Stimulated activated naive B cell treated with anti-CD40 and anti-IgM and Interleukin-4, amounts not matched to agents 10 μg/mL and 1 μg/mL and 100 μg/mL, for 72 hours (primary cell): ENCODE measurements at regions not wholly inside any gene's neighbourhood (a gene's known extent, or its start where the extent isn't known, plus 50 kb on each side); places are given as distances from the start of the nearest gene placed in this dataset.

Experiments used
- ATAC-seq, 2 donors: fragments of 150-1000 bp; cut with Tn5 transposase; replicated peaks; 2 replicates each; pipeline ENCODE4 v1.10.0; 2021; ENCODE audit warnings: moderate library complexity in 1 of 2
- DNase-seq: peaks from one replicate; pipeline ENCODE4 v3.0.0; 2021
- H3K27ac Mint-ChIP-seq: one replicate; pipeline ENCODE4 v1.8.0; 2022; ENCODE audit warnings: mild to moderate bottlenecking, mixed read lengths
- H3K27me3 Mint-ChIP-seq, 2 donors: one replicate each; pipeline ENCODE4 v1.8.0; 2022; ENCODE audit warnings: mixed read lengths in 2 of 2
- H3K36me3 Mint-ChIP-seq, 2 donors: one replicate each; pipeline ENCODE4 v1.8.0; 2022; ENCODE audit warnings: mixed read lengths in 2 of 2, mild to moderate bottlenecking in 1 of 2
- H3K4me1 Mint-ChIP-seq, 2 donors: one replicate each; pipeline ENCODE4 v1.8.0; 2022; ENCODE audit warnings: mixed read lengths in 2 of 2, mild to moderate bottlenecking in 1 of 2
- H3K4me3 Mint-ChIP-seq, 2 donors: one replicate each; pipeline ENCODE4 v1.8.0; 2022; ENCODE audit warnings: mild to moderate bottlenecking in 2 of 2, mixed read lengths in 2 of 2, moderate library complexity in 1 of 2
- H3K9me3 Mint-ChIP-seq, 2 donors: one replicate each; pipeline ENCODE4 v1.8.0; 2022; ENCODE audit warnings: mixed read lengths in 2 of 2, mild to moderate bottlenecking in 1 of 2

- H3K27ac Mint-ChIP-seq, result no peak overlapping the region
- DNase-seq (no peak), ATAC-seq (no peak)
- peaks cover 16 to 22% of the 10 kb centered on the region in 2 donors for H3K27me3 Mint-ChIP-seq
- H3K9me3 Mint-ChIP-seq, result peaks cover 0 to 1% of the 10 kb centered on the region in 2 donors
- H3K4me1 Mint-ChIP-seq, result no peaks in the 10 kb centered on the region
- no peak overlapping the region for H3K4me3 Mint-ChIP-seq
- H3K36me3 Mint-ChIP-seq, result no peaks in the 10 kb centered on the region
Observed at GRCh38 chr1:194215448-194215847, 1029.0 kb upstream of the B3GALT2 start.

- no peaks in the 10 kb centered on the region for H3K4me1 Mint-ChIP-seq
- ATAC-seq (no peak), DNase-seq (no peak)
- no peaks in the 10 kb centered on the region for H3K36me3 Mint-ChIP-seq
- H3K27ac Mint-ChIP-seq, result no peak overlapping the region
- H3K4me3 Mint-ChIP-seq, result no peak overlapping the region
- H3K9me3 Mint-ChIP-seq, result peaks cover 0 to 1% of the 10 kb centered on the region in 2 donors
- peaks cover 12 to 16% of the 10 kb centered on the region in 2 donors for H3K27me3 Mint-ChIP-seq
Observed at GRCh38 chr1:194214735-194215134, 1028.3 kb upstream of the B3GALT2 start.

- no peak for ATAC-seq
- Mint-ChIP-seq H3K27me3 (peaks cover 11 to 25% of the 10 kb centered on the region in 2 donors), H3K36me3 (no peaks in the 10 kb centered on the region), H3K9me3 (peaks cover 0 to 4% of the 10 kb centered on the region in 2 donors), H3K4me3 (no peak overlapping the region), H3K27ac (no peak overlapping the region), H3K4me1 (no peaks in the 10 kb centered on the region)
- DNase-seq, result no peak
Observed at GRCh38 chr1:194209920-194210319, 1023.5 kb upstream of the B3GALT2 start.

- no peak for ATAC-seq
- no peak overlapping the region for H3K27ac Mint-ChIP-seq
- no peak for DNase-seq
- no peaks in the 10 kb centered on the region for H3K4me1 Mint-ChIP-seq
- H3K9me3 Mint-ChIP-seq, result peaks cover 0 to 4% of the 10 kb centered on the region in 2 donors
- no peaks in the 10 kb centered on the region for H3K36me3 Mint-ChIP-seq
- H3K27me3 Mint-ChIP-seq, result peaks cover 5 to 18% of the 10 kb centered on the region in 2 donors
- H3K4me3 Mint-ChIP-seq, result no peak overlapping the region
Observed at GRCh38 chr1:194208674-194209073, 1022.3 kb upstream of the B3GALT2 start.

GRCh38 chr1:194196562-194196961 lies 1010.1 kb upstream of the B3GALT2 start:
- no peaks in the 10 kb centered on the region for H3K4me1 Mint-ChIP-seq
- no peaks in the 10 kb centered on the region for H3K27me3 Mint-ChIP-seq
- no peak overlapping the region for H3K27ac Mint-ChIP-seq
- DNase-seq (no peak), ATAC-seq (no peak)
- H3K36me3 Mint-ChIP-seq, result no peaks in the 10 kb centered on the region
- no peak overlapping the region for H3K4me3 Mint-ChIP-seq
- H3K9me3 Mint-ChIP-seq, result peaks cover 3 to 5% of the 10 kb centered on the region in 2 donors

- Mint-ChIP-seq H3K36me3 (no peaks in the 10 kb centered on the region), H3K27me3 (peaks cover 0 to 4% of the 10 kb centered on the region in 2 donors), H3K4me1 (no peaks in the 10 kb centered on the region), H3K27ac (no peak overlapping the region), H3K4me3 (no peak overlapping the region), H3K9me3 (peaks cover 3 to 5% of the 10 kb centered on the region in 2 donors)
- no peak for DNase-seq
- no peak for ATAC-seq
Observed at GRCh38 chr1:194194724-194195123, 1008.3 kb upstream of the B3GALT2 start.

- H3K4me3 Mint-ChIP-seq, result no peak overlapping the region
- H3K27ac Mint-ChIP-seq, result no peak overlapping the region
- H3K36me3 Mint-ChIP-seq, result no peaks in the 10 kb centered on the region
- no peaks in the 10 kb centered on the region for H3K4me1 Mint-ChIP-seq
- peaks cover 0 to 12% of the 10 kb centered on the region in 2 donors for H3K27me3 Mint-ChIP-seq
- DNase-seq, result no peak
- H3K9me3 Mint-ChIP-seq, result peaks cover 0 to 3% of the 10 kb centered on the region in 2 donors
- ATAC-seq, result no peak
Observed at GRCh38 chr1:194184974-194185373, 998.6 kb upstream of the B3GALT2 start.

GRCh38 chr1:194184425-194184824 lies 998.0 kb upstream of the B3GALT2 start:
- Mint-ChIP-seq H3K27ac (no peak overlapping the region), H3K9me3 (peaks cover 0 to 3% of the 10 kb centered on the region in 2 donors), H3K4me3 (no peak overlapping the region), H3K4me1 (no peaks in the 10 kb centered on the region), H3K27me3 (peaks cover 0 to 7% of the 10 kb centered on the region in 2 donors), H3K36me3 (no peaks in the 10 kb centered on the region)
- ATAC-seq, result no peak
- no peak for DNase-seq

- ATAC-seq, result no peak
Observed at GRCh38 chr1:194181845-194182244, 995.4 kb upstream of the B3GALT2 start.

GRCh38 chr1:194176212-194176611 lies 989.8 kb upstream of the B3GALT2 start:
- Mint-ChIP-seq H3K27ac (no peak overlapping the region), H3K4me3 (no peak overlapping the region), H3K27me3 (peaks cover 0 to 5% of the 10 kb centered on the region in 2 donors), H3K4me1 (no peaks in the 10 kb centered on the region), H3K36me3 (no peaks in the 10 kb centered on the region), H3K9me3 (no peaks in the 10 kb centered on the region)
- ATAC-seq (no peak), DNase-seq (no peak)

More at GRCh38 chr1:194181845-194182244, 995.4 kb upstream of the B3GALT2 start:
- Mint-ChIP-seq H3K27me3 (no peaks in the 10 kb centered on the region), H3K4me1 (no peaks in the 10 kb centered on the region), H3K4me3 (no peak overlapping the region), H3K9me3 (peaks cover 0 to 3% of the 10 kb centered on the region in 2 donors), H3K27ac (no peak overlapping the region), H3K36me3 (no peaks in the 10 kb centered on the region)
- no peak for DNase-seq

GRCh38 chr1:194175251-194175650 lies 988.8 kb upstream of the B3GALT2 start:
- Mint-ChIP-seq H3K4me1 (no peaks in the 10 kb centered on the region), H3K4me3 (no peak overlapping the region), H3K36me3 (no peaks in the 10 kb centered on the region), H3K9me3 (no peaks in the 10 kb centered on the region), H3K27ac (no peak overlapping the region), H3K27me3 (peaks cover 0 to 5% of the 10 kb centered on the region in 2 donors)
- DNase-seq, result no peak
- ATAC-seq, result no peak

GRCh38 chr1:194174528-194174927 lies 988.1 kb upstream of the B3GALT2 start:
- Mint-ChIP-seq H3K27me3 (peaks cover 0 to 5% of the 10 kb centered on the region in 2 donors), H3K9me3 (no peaks in the 10 kb centered on the region), H3K27ac (no peak overlapping the region), H3K4me1 (no peaks in the 10 kb centered on the region), H3K4me3 (no peak overlapping the region), H3K36me3 (no peaks in the 10 kb centered on the region)
- no peak for DNase-seq
- no peak for ATAC-seq

- ATAC-seq (no peak), DNase-seq (no peak)
- no peak overlapping the region for H3K27ac Mint-ChIP-seq
- no peaks in the 10 kb centered on the region for H3K4me1 Mint-ChIP-seq
- H3K36me3 Mint-ChIP-seq, result no peaks in the 10 kb centered on the region
- H3K4me3 Mint-ChIP-seq, result no peak overlapping the region
- peaks cover 0 to 5% of the 10 kb centered on the region in 2 donors for H3K27me3 Mint-ChIP-seq
- H3K9me3 Mint-ChIP-seq, result peaks cover 3 to 4% of the 10 kb centered on the region in 2 donors
Observed at GRCh38 chr1:194171596-194171995, 985.2 kb upstream of the B3GALT2 start.

GRCh38 chr1:194167956-194168640 lies 981.7 kb upstream of the B3GALT2 start:
- Mint-ChIP-seq H3K4me1 (no peaks in the 10 kb centered on the region), H3K27me3 (peaks cover 0 to 5% of the 10 kb centered on the region in 2 donors), H3K27ac (no peak overlapping the region), H3K36me3 (no peaks in the 10 kb centered on the region), H3K4me3 (no peak overlapping the region), H3K9me3 (peaks cover 3 to 4% of the 10 kb centered on the region in 2 donors)
- DNase-seq (no peak), ATAC-seq (no peak)

- DNase-seq (no peak), ATAC-seq (no peak)
- peaks cover 0 to 4% of the 10 kb centered on the region in 2 donors for H3K27me3 Mint-ChIP-seq
- H3K9me3 Mint-ChIP-seq, result peaks cover 3 to 4% of the 10 kb centered on the region in 2 donors
- no peaks in the 10 kb centered on the region for H3K4me1 Mint-ChIP-seq
- H3K4me3 Mint-ChIP-seq, result no peak overlapping the region
- no peaks in the 10 kb centered on the region for H3K36me3 Mint-ChIP-seq
- H3K27ac Mint-ChIP-seq, result no peak overlapping the region
Observed at GRCh38 chr1:194164755-194165154, 978.3 kb upstream of the B3GALT2 start.
